ENCODE measurements at regions not wholly inside any gene's neighbourhood (a gene's known extent, or its start where the extent isn't known, plus 50 kb on each side); places are given as distances from the start of the nearest gene placed in this dataset.
"Not testable (repeated sequence)": the region's sequence is repeated elsewhere in the genome, so short reads cannot be mapped to it uniquely, and the experiment has no call there.

DNA sequence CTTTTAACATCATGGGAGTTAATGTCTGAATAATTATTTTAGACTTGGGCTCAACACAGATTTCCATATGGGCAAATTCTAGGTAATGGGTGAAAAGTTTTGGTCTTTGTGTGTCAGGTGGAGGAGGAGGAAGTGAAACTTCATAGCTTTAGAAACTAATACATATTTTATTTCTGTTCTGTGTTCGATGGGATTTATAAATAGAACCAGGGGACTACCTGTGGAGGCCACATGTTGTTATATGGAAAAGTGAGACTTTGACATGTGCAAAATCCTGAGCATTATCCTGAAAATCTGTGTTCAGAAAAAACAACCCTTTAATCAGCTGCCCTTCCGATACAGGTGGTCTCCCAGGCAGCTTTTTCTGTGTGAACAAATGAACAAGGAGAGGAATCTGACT lies 209.5 kb downstream of the SOX2 start:
- H3K9ac ChIP-seq (ENCODE audit: low read length) = no peak overlapping the region

DNA sequence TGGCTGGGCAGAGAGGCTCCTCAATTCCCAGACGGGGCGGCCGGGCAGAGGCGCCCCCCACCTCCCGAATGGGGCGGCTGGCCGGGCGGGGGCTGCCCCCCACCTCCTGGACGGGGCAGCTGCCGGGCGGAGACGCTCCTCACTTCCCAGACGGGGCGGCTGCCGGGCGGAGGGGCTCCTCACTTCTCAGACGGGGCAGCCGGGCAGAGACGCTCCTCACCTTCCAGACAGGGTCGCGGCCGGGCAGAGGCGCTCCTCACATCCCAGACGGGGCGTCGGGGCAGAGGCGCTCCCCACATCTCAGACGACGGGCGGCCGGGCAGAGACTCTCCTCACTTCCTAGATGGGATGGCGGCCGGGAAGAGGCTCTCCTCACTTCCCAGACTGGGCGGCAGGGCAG lies 214.1 kb downstream of the SOX2 start:
- H3K9ac ChIP-seq (ENCODE audit: low read length); H3K4me3 ChIP-seq (ENCODE audit: low read depth in 1 of 2, low read length in 2 of 2); H3K4me1 ChIP-seq (ENCODE audit: insufficient read depth, low read length); H3K27ac ChIP-seq (ENCODE audit: low read depth, low read length); H3K36me3 ChIP-seq (ENCODE audit: insufficient read depth, low read length); H3K9me3 ChIP-seq (ENCODE audit: low read length); H3K27me3 ChIP-seq (ENCODE audit: control insufficient read depth in 1 of 2, insufficient read depth in 2 of 2, low read length in 2 of 2): not testable (repeated sequence)

More for the DNA sequence above, 209.5 kb downstream of the SOX2 start:
- no peaks in the 10 kb centered on the region for H3K4me1 ChIP-seq (ENCODE audit: insufficient read depth, low read length)
- no peaks in the 10 kb centered on the region for H3K9me3 ChIP-seq (ENCODE audit: low read length)
- H3K4me3 ChIP-seq (ENCODE audit: low read depth in 1 of 2, low read length in 2 of 2) = no peak overlapping the region
- no peaks in the 10 kb centered on the region for H3K27me3 ChIP-seq (ENCODE audit: control insufficient read depth in 1 of 2, insufficient read depth in 2 of 2, low read length in 2 of 2)
- no peaks in the 10 kb centered on the region for H3K36me3 ChIP-seq (ENCODE audit: insufficient read depth, low read length)
- H3K27ac ChIP-seq (ENCODE audit: low read depth, low read length) = no peak overlapping the region

DNA sequence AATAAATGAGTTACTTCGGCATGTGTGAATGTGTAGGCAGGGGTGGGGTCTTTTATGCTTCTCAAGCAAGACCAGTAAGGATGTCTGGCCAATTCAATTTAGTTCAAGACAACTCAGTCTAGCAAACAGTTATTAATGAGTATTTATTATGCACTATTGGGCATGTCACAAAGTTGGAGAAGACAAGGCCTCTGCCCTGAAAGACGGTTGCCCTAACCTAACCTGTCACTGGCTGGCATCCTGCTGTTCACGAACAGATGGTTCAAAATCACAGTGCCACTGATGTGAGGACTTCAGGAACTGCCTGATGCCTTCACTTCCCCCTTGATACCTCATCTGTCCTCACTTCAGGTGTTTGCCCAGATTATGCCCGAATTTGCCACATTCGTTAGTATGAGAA lies 217.8 kb downstream of the SOX2 start:
- Histone ChIP-seq H3K27ac (ENCODE audit: low read depth, low read length) (no peak overlapping the region), H3K36me3 (ENCODE audit: insufficient read depth, low read length) (no peaks in the 10 kb centered on the region), H3K4me3 (ENCODE audit: low read depth in 1 of 2, low read length in 2 of 2) (no peak overlapping the region), H3K27me3 (ENCODE audit: control insufficient read depth in 1 of 2, insufficient read depth in 2 of 2, low read length in 2 of 2) (no peaks in the 10 kb centered on the region), H3K9me3 (ENCODE audit: low read length) (no peaks in the 10 kb centered on the region), H3K9ac (ENCODE audit: low read length) (no peak overlapping the region), H3K4me1 (ENCODE audit: insufficient read depth, low read length) (no peaks in the 10 kb centered on the region)

DNA sequence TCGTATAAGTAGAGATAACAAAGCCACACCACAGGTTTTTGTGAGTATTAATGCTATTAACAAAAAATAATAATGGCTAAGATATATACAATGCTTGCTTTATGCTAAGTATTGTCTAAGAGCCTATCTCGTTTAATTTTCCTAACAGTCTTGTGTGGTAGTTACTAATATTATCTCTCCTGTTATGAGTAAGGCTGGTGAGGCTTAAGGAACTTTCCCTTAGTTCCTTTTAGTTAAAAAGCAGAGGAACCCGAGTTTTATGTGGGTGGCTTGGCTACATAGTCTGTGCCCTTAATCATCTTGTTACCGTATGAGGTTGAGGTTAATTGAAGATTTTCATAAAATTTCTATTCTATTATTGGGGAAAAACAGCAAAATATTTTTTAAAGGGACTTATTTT lies 218.4 kb downstream of the SOX2 start:
- Histone ChIP-seq H3K9ac (ENCODE audit: low read length) (no peak overlapping the region), H3K4me1 (ENCODE audit: insufficient read depth, low read length) (no peaks in the 10 kb centered on the region), H3K9me3 (ENCODE audit: low read length) (no peaks in the 10 kb centered on the region), H3K36me3 (ENCODE audit: insufficient read depth, low read length) (no peaks in the 10 kb centered on the region), H3K4me3 (ENCODE audit: low read depth in 1 of 2, low read length in 2 of 2) (no peak overlapping the region), H3K27me3 (ENCODE audit: control insufficient read depth in 1 of 2, insufficient read depth in 2 of 2, low read length in 2 of 2) (no peaks in the 10 kb centered on the region), H3K27ac (ENCODE audit: low read depth, low read length) (no peak overlapping the region)

DNA sequence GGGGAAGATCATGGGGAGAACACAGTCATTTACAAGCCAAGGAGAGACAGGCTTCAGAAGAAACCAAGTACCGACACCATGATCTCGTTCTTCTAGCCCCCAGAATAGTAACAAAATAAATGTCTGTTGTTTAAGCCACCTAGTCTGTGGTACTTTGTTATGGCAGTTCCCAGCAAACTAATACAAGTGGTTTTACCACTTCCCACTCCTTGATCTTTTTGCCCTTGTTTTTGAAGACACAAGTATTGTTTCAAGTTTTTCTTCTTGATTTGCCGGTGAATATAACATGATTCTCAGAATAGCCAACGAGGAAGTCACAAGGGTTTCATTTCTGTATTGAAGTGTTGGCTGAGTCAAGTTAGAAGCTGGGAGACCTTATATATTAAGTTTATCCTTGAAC lies 220.3 kb downstream of the SOX2 start:
- Histone ChIP-seq H3K27ac (ENCODE audit: low read depth, low read length) (no peak overlapping the region), H3K36me3 (ENCODE audit: insufficient read depth, low read length) (no peaks in the 10 kb centered on the region), H3K4me1 (ENCODE audit: insufficient read depth, low read length) (no peaks in the 10 kb centered on the region), H3K27me3 (ENCODE audit: control insufficient read depth in 1 of 2, insufficient read depth in 2 of 2, low read length in 2 of 2) (no peaks in the 10 kb centered on the region), H3K9me3 (ENCODE audit: low read length) (no peaks in the 10 kb centered on the region), H3K9ac (ENCODE audit: low read length) (no peak overlapping the region), H3K4me3 (ENCODE audit: low read depth in 1 of 2, low read length in 2 of 2) (no peak overlapping the region)

DNA sequence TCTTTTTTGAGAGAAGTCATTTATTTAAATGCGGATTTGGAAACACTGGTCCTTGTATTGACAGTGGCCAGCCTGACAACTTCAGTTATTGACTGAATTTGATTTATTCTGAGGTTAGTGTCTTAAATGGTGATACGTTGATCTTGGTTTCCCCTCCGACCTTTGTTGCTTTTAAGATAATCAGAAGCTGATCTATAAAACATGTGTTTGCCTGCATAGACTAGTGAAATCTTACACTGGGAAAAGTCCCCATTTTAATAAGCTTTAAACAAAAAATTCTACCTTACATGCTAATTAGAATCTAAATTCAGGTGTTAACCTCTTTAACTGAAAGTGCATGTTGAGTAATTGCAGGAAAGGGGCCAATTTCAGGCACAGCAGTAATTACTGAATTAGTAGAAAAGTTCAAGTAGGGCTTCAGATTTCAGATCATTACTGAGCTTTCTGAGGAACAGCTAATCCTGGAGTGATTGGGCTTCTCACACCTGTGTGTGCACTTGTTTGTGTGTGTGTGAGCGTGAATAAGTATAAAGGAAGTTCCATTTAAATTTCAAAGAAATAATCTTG lies 221.4 kb downstream of the SOX2 start:
- no peaks in the 10 kb centered on the region for H3K9me3 ChIP-seq (ENCODE audit: low read length)
- no peaks in the 10 kb centered on the region for H3K27me3 ChIP-seq (ENCODE audit: control insufficient read depth in 1 of 2, insufficient read depth in 2 of 2, low read length in 2 of 2)
- no peaks in the 10 kb centered on the region for H3K4me1 ChIP-seq (ENCODE audit: insufficient read depth, low read length)
- no peak overlapping the region for H3K27ac ChIP-seq (ENCODE audit: low read depth, low read length)
- no peak overlapping the region for H3K4me3 ChIP-seq (ENCODE audit: low read depth in 1 of 2, low read length in 2 of 2)
- H3K36me3 ChIP-seq (ENCODE audit: insufficient read depth, low read length) = no peaks in the 10 kb centered on the region
- no peak overlapping the region for H3K9ac ChIP-seq (ENCODE audit: low read length)

DNA sequence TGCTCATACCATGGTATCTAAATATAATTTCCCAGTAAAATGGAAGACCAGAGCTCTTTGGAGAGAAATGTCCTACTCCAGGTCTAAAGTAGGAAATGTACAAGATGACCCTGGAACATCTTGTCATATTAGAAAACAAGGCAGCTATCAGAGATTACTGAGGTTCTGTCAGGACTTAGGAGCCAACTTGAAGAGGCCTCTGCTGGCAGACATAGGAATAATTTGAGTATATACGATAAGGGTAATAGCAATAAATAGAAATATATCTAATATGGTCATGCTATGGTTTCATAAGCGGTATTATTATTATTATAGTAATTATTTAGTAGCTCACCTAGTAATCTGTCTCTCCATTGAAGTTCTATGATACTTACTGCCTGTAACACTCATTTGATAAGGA lies 224.2 kb downstream of the SOX2 start:
- Histone ChIP-seq H3K36me3 (ENCODE audit: insufficient read depth, low read length) (no peaks in the 10 kb centered on the region), H3K27me3 (ENCODE audit: control insufficient read depth in 1 of 2, insufficient read depth in 2 of 2, low read length in 2 of 2) (peaks cover 0 to under 1% of the 10 kb centered on the region in 2 donors), H3K27ac (ENCODE audit: low read depth, low read length) (no peak overlapping the region), H3K4me3 (ENCODE audit: low read depth in 1 of 2, low read length in 2 of 2) (no peak overlapping the region), H3K9me3 (ENCODE audit: low read length) (no peaks in the 10 kb centered on the region), H3K9ac (ENCODE audit: low read length) (no peak overlapping the region), H3K4me1 (ENCODE audit: insufficient read depth, low read length) (no peaks in the 10 kb centered on the region)

DNA sequence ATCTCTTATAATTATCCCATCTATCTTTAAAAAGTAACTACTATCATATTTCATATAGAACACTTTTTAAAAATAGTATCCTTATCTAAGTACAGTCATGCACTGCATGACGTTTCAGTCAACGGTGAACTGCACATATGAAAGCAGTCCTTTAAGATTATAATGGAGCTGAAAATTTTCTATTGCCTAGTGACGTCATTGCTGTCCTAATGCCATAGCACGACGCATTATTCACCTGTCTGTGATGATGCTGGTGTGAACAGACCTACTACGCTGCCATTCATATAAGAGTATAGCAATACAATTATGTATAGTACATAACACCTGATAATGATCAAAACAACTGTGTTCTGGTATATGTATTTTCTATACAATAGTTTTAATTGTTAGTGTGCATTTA lies 225.0 kb downstream of the SOX2 start:
- no peaks in the 10 kb centered on the region for H3K9me3 ChIP-seq (ENCODE audit: low read length)
- H3K4me1 ChIP-seq (ENCODE audit: insufficient read depth, low read length) = no peaks in the 10 kb centered on the region
- H3K9ac ChIP-seq (ENCODE audit: low read length) = no peak overlapping the region
- H3K36me3 ChIP-seq (ENCODE audit: insufficient read depth, low read length) = no peaks in the 10 kb centered on the region
- peaks cover 0 to 3% of the 10 kb centered on the region in 2 donors for H3K27me3 ChIP-seq (ENCODE audit: control insufficient read depth in 1 of 2, insufficient read depth in 2 of 2, low read length in 2 of 2)
- no peak overlapping the region for H3K4me3 ChIP-seq (ENCODE audit: low read depth in 1 of 2, low read length in 2 of 2)
- no peak overlapping the region for H3K27ac ChIP-seq (ENCODE audit: low read depth, low read length)

DNA sequence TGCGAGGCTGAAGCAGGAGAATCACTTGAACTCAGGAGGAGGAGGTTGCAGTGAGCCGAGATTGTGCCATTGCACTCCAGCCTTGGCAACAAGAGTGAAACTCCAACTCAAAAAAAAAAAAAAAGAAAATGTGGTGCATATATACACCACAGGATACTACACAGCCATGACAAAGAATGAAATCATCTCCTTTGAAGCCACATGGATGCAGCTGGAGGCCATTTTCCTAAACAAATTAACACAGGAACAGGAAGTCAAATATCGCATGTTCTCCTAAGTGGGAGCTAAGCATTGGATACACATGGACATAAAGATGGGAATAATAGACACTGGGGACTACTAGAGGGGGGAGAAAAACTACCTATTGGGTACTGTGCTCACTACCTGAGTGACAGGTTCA lies 226.9 kb downstream of the SOX2 start:
- H3K4me1 ChIP-seq (ENCODE audit: insufficient read depth, low read length); H3K4me3 ChIP-seq (ENCODE audit: low read depth in 1 of 2, low read length in 2 of 2); H3K9me3 ChIP-seq (ENCODE audit: low read length); H3K9ac ChIP-seq (ENCODE audit: low read length); H3K27me3 ChIP-seq (ENCODE audit: control insufficient read depth in 1 of 2, insufficient read depth in 2 of 2, low read length in 2 of 2); H3K27ac ChIP-seq (ENCODE audit: low read depth, low read length); H3K36me3 ChIP-seq (ENCODE audit: insufficient read depth, low read length): not testable (repeated sequence)

DNA sequence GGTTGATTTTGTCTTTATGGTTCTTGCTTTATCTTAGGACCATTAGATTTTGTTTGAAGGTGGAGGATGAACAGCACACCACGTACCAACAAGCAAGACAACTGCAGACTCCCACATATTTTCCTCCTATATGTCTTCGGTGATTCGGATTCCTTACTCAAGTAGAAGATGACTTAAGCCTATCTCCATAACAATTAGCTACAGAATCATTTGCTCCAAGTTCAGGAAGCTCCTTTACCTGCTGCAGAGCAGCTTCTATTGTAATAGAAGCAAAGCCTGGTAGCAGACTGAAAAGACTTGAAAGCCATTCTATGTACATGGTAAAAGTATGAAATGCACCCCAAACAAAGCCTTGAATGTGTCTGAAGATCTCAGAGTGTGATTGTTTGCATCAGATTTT lies 229.0 kb downstream of the SOX2 start:
- H3K27me3 ChIP-seq (ENCODE audit: control insufficient read depth in 1 of 2, insufficient read depth in 2 of 2, low read length in 2 of 2) = peaks cover 0 to 3% of the 10 kb centered on the region in 2 donors
- no peak overlapping the region for H3K9ac ChIP-seq (ENCODE audit: low read length)
- H3K4me1 ChIP-seq (ENCODE audit: insufficient read depth, low read length) = no peaks in the 10 kb centered on the region
- H3K36me3 ChIP-seq (ENCODE audit: insufficient read depth, low read length) = no peaks in the 10 kb centered on the region
- no peaks in the 10 kb centered on the region for H3K9me3 ChIP-seq (ENCODE audit: low read length)
- no peak overlapping the region for H3K27ac ChIP-seq (ENCODE audit: low read depth, low read length)
- H3K4me3 ChIP-seq (ENCODE audit: low read depth in 1 of 2, low read length in 2 of 2) = no peak overlapping the region

DNA sequence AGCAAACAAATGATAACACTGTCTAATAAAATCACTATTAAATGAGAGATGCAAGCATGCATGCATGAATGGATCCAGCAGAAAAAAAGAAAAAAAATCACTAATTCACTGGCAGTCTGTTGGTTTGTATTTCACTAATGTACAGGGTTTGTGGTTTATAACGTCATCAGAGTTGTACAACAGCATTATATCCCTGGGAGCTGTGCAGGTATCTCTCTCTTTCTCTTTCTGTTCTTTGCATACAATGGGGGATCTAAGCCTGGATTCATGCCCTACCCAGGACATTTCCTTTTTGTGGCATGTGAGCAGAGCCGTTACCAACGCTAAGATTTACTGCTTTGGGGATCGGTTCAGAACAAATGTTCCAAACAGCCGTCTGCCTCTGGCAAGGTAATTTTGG lies 229.5 kb downstream of the SOX2 start:
- Histone ChIP-seq H3K27ac (ENCODE audit: low read depth, low read length) (no peak overlapping the region), H3K9ac (ENCODE audit: low read length) (no peak overlapping the region), H3K27me3 (ENCODE audit: control insufficient read depth in 1 of 2, insufficient read depth in 2 of 2, low read length in 2 of 2) (peaks cover 0 to 3% of the 10 kb centered on the region in 2 donors), H3K9me3 (ENCODE audit: low read length) (no peaks in the 10 kb centered on the region), H3K4me3 (ENCODE audit: low read depth in 1 of 2, low read length in 2 of 2) (no peak overlapping the region), H3K36me3 (ENCODE audit: insufficient read depth, low read length) (no peaks in the 10 kb centered on the region), H3K4me1 (ENCODE audit: insufficient read depth, low read length) (no peaks in the 10 kb centered on the region)

DNA sequence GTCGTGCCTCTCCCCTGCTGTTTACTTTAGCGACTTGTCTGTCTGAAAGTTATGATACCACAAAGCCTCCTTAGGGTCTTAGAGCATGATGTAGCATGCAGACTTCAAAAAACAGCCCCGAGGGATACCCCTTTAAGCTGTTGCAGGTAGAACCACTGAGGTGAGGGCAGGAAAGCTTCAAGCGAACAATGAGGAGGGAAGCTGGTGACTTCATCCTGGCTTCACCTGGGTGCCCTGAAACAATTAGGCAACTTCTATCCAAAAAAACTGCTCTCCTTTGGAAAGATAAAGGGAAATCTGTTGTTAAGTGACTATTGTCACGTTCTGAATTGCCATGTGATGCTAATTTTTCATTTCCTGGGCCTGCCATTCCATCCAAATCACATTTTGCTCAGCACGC lies 231.6 kb downstream of the SOX2 start:
- no peaks in the 10 kb centered on the region for H3K9me3 ChIP-seq (ENCODE audit: low read length)
- no peak overlapping the region for H3K4me3 ChIP-seq (ENCODE audit: low read depth in 1 of 2, low read length in 2 of 2)
- no peaks in the 10 kb centered on the region for H3K36me3 ChIP-seq (ENCODE audit: insufficient read depth, low read length)
- H3K4me1 ChIP-seq (ENCODE audit: insufficient read depth, low read length) = no peaks in the 10 kb centered on the region
- H3K9ac ChIP-seq (ENCODE audit: low read length) = no peak overlapping the region
- no peak overlapping the region for H3K27ac ChIP-seq (ENCODE audit: low read depth, low read length)
- peaks cover 0 to 3% of the 10 kb centered on the region in 2 donors for H3K27me3 ChIP-seq (ENCODE audit: control insufficient read depth in 1 of 2, insufficient read depth in 2 of 2, low read length in 2 of 2)
